Embryonic facial prominence (tissue), 1 donor: ENCODE measurements at regions not wholly inside any gene's neighbourhood (a gene's known extent, or its start where the extent isn't known, plus 50 kb on each side); places are given as distances from the start of the nearest gene placed in this dataset.

Experiments used
- DNase-seq: peaks from one replicate; pipeline ENCODE4 v3.0.0-alpha.2; 2016; ENCODE audit errors: extremely low spot score

- no peak for DNase-seq
Measured at GRCh38 chr3:68467465-68467864, 464.9 kb downstream of the TAFA4 start.

DNA sequence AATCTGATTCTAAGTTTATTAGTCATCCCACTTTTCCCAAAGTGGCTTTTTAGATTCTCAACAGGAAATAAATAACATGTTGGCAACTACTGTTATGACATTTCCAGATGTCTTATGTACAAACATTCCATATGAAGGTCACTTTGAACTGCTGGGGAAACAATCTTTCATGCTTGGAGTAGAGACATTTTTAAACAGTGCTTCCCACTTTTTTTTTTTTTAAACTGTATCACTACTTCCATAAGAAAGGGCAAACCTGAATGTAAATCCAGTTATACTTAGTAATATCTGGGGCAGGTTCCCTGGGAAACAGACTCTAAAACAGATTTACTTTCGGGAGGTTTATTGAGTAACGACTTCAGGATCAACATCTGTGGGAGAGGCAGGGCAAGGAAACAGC lies 473.8 kb downstream of the TAFA4 start:
- no peak for DNase-seq

- no peak for DNase-seq
Measured at GRCh38 chr3:68448510-68449383, 483.6 kb downstream of the TAFA4 start.

- DNase-seq = no peak
Measured at GRCh38 chr3:68447885-68448284, 484.5 kb downstream of the TAFA4 start.

DNA sequence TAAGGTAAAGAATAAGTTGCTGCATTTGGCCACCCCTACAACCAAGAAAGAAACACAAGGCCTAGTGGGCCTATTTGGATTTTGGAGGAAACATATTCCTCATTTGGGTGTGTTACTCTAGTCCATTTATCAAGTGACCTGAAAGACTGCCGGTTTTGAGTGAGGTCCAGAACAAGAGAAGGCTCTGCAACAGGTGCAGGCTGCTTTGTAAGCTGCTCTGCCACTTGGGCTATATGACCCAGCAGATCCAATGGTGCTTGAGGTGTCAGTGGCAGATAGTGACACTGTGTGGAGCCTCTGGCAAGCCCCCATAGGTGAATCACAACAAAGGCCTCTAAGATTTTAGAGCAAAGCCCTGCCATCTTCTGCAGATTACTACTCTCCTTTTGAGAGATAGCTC lies 491.3 kb downstream of the TAFA4 start:
- no peak for DNase-seq

GRCh38 chr3:68436619-68437401 lies 495.5 kb downstream of the TAFA4 start:
- DNase-seq = no peak

DNA sequence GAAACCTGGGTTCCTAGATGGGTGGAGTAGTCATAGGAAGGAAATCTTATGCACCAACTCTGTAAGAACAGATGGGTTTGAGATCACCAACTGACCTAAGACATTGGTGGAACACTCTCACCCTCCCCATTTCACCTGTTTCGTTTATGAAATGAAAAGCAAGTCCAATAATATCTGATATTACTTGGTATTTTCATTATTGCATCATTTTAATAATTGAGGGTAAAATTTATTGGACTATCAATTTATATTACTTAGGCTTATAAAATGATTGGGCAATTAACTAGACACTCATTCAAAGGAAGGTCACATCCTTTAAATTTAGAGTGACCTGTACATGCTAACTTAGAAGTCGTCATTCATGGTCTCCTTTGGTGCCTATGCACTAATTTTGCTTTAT lies 503.9 kb downstream of the TAFA4 start:
- DNase-seq = no peak

GRCh38 chr3:68424796-68425460 lies 507.4 kb downstream of the TAFA4 start:
- DNase-seq = no peak

GRCh38 chr3:68408626-68409025 lies 523.7 kb downstream of the TAFA4 start:
- DNase-seq = no peak

DNA sequence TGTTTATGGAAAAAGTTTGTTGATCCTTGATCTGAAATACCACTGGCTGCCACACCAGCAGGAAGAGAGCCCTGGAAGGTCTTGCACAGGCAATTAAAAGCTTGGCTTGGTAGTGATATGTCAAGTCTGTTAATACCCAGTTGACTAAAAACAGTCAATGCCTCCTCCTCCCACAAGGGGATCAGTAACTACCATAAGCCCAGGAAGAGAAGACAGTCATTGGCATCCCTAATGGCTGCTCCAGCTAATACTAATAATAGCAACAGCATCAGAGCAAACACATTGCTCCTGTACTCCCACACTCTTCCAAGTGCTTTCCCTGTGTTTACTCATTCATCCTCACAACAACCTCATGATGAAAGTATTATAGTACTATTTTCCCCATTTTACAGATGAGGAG lies 528.6 kb downstream of the TAFA4 start:
- DNase-seq = no peak

- DNase-seq = no peak
Measured at GRCh38 chr3:68402235-68402918, 530.0 kb downstream of the TAFA4 start.

DNA sequence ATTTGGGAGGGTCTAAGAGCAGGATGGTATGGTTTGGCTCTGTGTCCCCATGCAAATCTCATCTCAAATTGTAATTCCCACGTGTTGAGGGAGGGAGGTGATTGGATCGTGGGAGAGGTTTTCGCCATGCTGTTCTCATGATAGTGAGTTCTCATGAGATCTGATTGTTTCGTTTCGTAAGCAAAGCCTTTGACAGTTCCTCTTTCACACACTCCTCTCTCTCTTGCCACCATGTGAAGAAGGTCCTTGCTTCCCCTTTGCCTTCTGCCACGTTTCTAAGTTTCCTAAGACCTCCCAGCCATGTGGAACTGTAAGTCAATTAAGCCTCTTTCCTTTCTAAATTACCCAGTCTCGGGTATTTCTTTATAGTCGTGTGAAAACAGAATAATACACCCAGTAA lies 553.7 kb downstream of the TAFA4 start:
- DNase-seq = no peak

DNA sequence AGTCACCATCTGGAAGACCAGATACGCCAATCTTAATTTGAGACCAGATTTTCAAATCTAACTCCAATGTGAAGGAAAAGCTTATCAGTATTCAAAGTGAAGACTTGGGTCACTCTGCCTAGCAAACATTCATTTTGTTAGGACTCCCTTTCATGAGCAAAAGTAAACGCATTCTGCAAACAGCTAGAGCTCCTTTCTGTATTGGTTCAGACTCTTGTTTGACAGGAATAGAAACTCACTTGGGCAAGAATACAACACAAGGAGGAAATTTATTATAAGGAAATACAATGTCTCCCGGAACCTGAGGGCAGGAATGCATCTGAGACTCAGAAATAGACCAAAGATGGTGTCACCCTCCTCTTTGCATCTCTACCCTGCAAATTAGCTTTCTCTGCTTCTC lies 558.6 kb downstream of the TAFA4 start:
- DNase-seq = no peak

GRCh38 chr3:68363796-68364195 lies 568.6 kb downstream of the TAFA4 start:
- no peak for DNase-seq

- no peak for DNase-seq
Measured at GRCh38 chr3:68360492-68360891, 571.9 kb downstream of the TAFA4 start.

DNA sequence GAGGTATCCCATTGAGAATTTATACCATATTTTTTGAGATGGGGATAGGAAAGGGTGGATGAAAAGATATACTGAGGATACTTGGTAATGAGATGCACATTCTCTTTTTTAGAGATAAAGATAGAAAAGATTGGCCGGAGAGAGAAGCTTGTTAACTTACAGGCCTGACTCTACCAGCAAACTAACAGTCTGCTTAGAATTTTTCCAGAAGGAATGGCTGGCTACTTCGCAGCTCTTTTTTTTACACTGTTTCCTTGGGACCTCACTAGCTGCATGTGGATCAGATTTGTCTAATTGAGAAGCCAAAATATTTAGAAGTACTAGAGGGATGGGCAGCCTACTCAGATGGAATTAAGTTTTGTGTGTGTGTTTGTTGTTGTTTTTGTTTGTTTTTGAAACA lies 586.6 kb downstream of the TAFA4 start:
- DNase-seq = no peak

GRCh38 chr3:68342426-68342825 lies 589.9 kb downstream of the TAFA4 start:
- no peak for DNase-seq

DNA sequence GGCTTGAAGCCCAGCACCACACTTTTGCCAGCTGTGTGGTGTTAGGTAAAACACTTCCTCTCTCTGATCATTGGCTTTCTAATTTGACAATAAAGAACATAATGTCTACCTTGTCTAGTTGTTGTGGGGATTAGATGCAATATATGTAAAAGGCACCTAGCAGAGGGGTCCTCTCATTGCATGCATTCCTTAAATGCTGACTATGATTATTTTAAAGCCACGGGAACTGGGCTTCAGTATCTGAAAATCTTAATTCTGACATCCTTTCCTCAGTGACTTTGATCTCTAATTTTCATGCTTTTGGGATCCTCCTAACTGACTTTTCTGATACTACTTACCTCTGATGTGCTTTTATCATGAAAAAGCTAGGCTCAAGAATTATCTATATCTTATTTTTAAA lies 596.3 kb downstream of the TAFA4 start:
- DNase-seq = no peak

DNA sequence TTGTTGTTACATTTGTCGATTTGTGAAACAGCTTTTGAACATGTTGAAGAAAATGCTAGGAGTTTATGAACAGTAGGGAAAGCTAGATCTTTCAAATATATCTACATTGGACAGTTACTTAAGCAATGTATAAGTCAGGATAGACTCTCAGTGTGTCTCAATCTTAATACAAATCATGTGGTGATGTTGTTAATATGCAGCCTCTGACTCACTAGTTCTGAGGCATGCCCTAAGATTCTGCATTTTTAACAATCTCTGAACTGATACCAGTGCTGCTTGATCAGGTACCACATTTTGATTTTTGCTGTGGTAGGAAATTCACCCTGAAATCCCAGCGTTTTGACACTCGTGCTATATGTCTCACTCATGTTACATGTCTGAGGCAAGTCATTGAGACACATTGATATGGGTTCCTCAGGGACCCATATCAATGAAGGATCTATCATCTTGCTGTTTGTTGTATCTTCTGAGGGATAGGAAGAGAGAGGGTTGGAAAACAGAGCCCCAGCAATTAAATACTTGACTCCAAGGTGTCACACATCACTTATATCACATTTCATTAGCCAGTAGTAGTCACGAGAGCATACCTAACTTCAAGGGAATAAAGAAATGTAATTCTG lies 597.9 kb downstream of the TAFA4 start:
- DNase-seq = no peak

GRCh38 chr3:68328049-68328448 lies 604.3 kb downstream of the TAFA4 start:
- no peak for DNase-seq

DNA sequence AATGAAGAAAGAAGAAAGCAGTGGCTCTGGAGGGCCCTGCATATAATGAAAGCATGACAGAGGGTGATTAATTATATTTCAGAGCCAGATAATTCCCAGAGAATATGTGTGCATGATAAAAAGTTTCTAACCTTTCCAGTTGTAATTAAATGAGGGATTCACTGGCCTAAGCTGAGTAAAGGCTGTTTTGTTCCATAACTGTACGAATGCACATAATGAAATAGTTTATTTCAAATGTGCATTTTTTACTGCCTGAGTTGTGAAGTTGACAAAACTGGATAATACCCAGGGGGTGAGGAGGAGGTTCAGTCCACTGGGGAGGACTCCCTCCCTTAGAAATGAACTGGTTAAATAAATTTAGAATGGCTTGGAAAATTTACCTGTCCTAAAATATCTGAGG lies 616.4 kb downstream of the TAFA4 start:
- DNase-seq = no peak

GRCh38 chr3:68315546-68315945 lies 616.8 kb downstream of the TAFA4 start:
- DNase-seq = no peak
